ENCODE measurements at regions not wholly inside any gene's neighbourhood (a gene's known extent, or its start where the extent isn't known, plus 50 kb on each side); places are given as distances from the start of the nearest gene placed in this dataset.

DNA sequence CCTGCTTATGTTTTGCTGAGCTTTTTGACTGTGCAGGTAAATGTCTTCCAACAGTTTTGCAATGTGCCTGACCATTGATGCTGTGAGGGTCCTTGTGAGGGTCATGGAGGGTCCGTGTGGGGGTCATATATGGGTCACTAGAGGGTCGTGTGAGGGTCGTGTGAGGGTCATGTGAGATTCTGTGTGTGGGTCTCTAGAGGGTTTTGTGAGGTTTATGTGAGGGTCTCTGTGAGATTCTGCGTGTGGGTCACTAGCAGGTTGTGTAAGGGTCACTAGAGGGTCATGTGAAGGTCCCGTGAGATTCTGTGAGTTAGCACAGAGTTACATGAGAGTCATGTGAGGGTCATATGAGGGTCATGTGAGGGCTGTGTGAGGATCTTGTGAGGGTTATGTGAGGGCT, 263.9 kb upstream of the B3GAT1 start:
- Mint-ChIP-seq H3K27me3 (ENCODE audit: low read depth) (peaks cover 12% of the 10 kb centered on the region), H3K9me3 (ENCODE audit: low read depth) (no peaks in the 10 kb centered on the region), H3K4me3 (ENCODE audit: unreplicated experiment) (no peak overlapping the region), H3K36me3 (ENCODE audit: low read depth) (no peaks in the 10 kb centered on the region), H3K4me1 (ENCODE audit: low read depth) (no peaks in the 10 kb centered on the region), H3K27ac (ENCODE audit: unreplicated experiment) (no peak overlapping the region)
- DNase-seq (ENCODE audit: low spot score), result no peak
- TF ChIP-seq, protein P1, sequence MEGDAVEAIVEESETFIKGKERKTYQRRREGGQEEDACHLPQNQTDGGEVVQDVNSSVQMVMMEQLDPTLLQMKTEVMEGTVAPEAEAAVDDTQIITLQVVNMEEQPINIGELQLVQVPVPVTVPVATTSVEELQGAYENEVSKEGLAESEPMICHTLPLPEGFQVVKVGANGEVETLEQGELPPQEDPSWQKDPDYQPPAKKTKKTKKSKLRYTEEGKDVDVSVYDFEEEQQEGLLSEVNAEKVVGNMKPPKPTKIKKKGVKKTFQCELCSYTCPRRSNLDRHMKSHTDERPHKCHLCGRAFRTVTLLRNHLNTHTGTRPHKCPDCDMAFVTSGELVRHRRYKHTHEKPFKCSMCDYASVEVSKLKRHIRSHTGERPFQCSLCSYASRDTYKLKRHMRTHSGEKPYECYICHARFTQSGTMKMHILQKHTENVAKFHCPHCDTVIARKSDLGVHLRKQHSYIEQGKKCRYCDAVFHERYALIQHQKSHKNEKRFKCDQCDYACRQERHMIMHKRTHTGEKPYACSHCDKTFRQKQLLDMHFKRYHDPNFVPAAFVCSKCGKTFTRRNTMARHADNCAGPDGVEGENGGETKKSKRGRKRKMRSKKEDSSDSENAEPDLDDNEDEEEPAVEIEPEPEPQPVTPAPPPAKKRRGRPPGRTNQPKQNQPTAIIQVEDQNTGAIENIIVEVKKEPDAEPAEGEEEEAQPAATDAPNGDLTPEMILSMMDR (IDR thresholded peaks at IDR 0.05), result no peak

DNA sequence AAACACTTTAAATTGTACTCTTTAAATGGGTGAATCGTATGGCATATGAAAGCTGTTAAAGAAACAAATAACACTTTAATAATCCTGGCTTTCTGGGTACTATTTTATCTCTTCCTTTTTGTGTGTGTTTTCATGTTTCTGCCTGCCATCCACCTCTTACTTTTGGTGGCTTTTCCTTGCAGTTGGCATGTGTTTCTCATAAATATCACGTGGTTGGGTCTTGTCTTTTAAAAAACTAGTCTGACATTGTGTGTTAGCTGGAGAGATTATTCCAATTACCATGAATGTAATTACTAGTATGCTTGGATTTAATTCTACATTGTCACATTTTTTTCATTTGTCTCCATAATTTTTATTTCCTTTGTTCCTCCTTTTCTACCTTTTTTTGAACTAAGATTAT, 262.9 kb upstream of the B3GAT1 start:
- Mint-ChIP-seq H3K4me1 (ENCODE audit: low read depth) (no peaks in the 10 kb centered on the region), H3K9me3 (ENCODE audit: low read depth) (no peaks in the 10 kb centered on the region), H3K36me3 (ENCODE audit: low read depth) (no peaks in the 10 kb centered on the region), H3K27ac (ENCODE audit: unreplicated experiment) (no peak overlapping the region), H3K4me3 (ENCODE audit: unreplicated experiment) (no peak overlapping the region), H3K27me3 (ENCODE audit: low read depth) (peaks cover 20% of the 10 kb centered on the region)
- DNase-seq (ENCODE audit: low spot score), result no peak
- TF ChIP-seq, protein P1 (IDR thresholded peaks at IDR 0.05), result no peak

- Mint-ChIP-seq H3K4me3 (ENCODE audit: unreplicated experiment) (no peak overlapping the region), H3K36me3 (ENCODE audit: low read depth) (no peaks in the 10 kb centered on the region), H3K9me3 (ENCODE audit: low read depth) (peaks cover 9% of the 10 kb centered on the region), H3K4me1 (ENCODE audit: low read depth) (no peaks in the 10 kb centered on the region), H3K27me3 (ENCODE audit: low read depth) (peaks cover 21% of the 10 kb centered on the region), H3K27ac (ENCODE audit: unreplicated experiment) (no peak overlapping the region)
- DNase-seq (ENCODE audit: low spot score), result no peak
- TF ChIP-seq, protein P1 (IDR thresholded peaks at IDR 0.05), result no peak
Measured at GRCh38 chr11:134670961-134671370, 258.9 kb upstream of the B3GAT1 start.

GRCh38 chr11:134670247-134670782, 258.3 kb upstream of the B3GAT1 start:
- Mint-ChIP-seq H3K4me1 (ENCODE audit: low read depth) (no peaks in the 10 kb centered on the region), H3K27me3 (ENCODE audit: low read depth) (peaks cover 21% of the 10 kb centered on the region), H3K4me3 (ENCODE audit: unreplicated experiment) (no peak overlapping the region), H3K36me3 (ENCODE audit: low read depth) (no peaks in the 10 kb centered on the region), H3K27ac (ENCODE audit: unreplicated experiment) (no peak overlapping the region), H3K9me3 (ENCODE audit: low read depth) (peaks cover 9% of the 10 kb centered on the region)
- DNase-seq (ENCODE audit: low spot score), result no peak
- TF ChIP-seq, protein P1 (IDR thresholded peaks at IDR 0.05), result no peak

GRCh38 chr11:134669796-134670195, 257.8 kb upstream of the B3GAT1 start:
- H3K4me1 Mint-ChIP-seq (ENCODE audit: low read depth), result no peaks in the 10 kb centered on the region
- TF ChIP-seq, protein P1 (IDR thresholded peaks at IDR 0.05), result no peak
- peaks cover 9% of the 10 kb centered on the region for H3K9me3 Mint-ChIP-seq (ENCODE audit: low read depth)
- H3K27me3 Mint-ChIP-seq (ENCODE audit: low read depth), result peaks cover 21% of the 10 kb centered on the region
- H3K4me3 Mint-ChIP-seq (ENCODE audit: unreplicated experiment), result no peak overlapping the region
- H3K27ac Mint-ChIP-seq (ENCODE audit: unreplicated experiment), result no peak overlapping the region
- no peak for DNase-seq (ENCODE audit: low spot score)
- H3K36me3 Mint-ChIP-seq (ENCODE audit: low read depth), result no peaks in the 10 kb centered on the region

Data from chondrocyte (in vitro differentiated cells).